K562 (cell line): ENCODE measurements at regions not wholly inside any gene's neighbourhood (a gene's known extent, or its start where the extent isn't known, plus 50 kb on each side); places are given as distances from the start of the nearest gene placed in this dataset.

Source experiments
- ATAC-seq: fragments of 200-7000 bp; cut with Tn5 transposase; 3 replicates; pipeline ENCODE4 v1.9.1; 2020; ENCODE audit warnings: moderate library complexity
- BruUV-seq: library from RNA; stranded (reverse); fragments of 400-500 nt; replicated peaks from 2 replicates; lab custom pipeline; 2021; lab: Mats Ljungman, UMichigan
- CTCF ChIA-PET: fragments of 300-600 bp; formaldehyde crosslinking; extraction: SDS; loops from one replicate; lab custom pipeline; 2021; ENCODE audit warnings: low intra/inter-chr PET ratio; lab: Yijun Ruan, JAX
- POLR2A ChIA-PET: fragments of 300-600, 350-650 bp; sonication (Branson Sonifier 250); formaldehyde crosslinking; extraction: SDS; loops from one replicate; lab custom pipeline; 2021; ENCODE audit warnings: antibody characterized with exemption, inconsistent platforms; lab: Yijun Ruan, JAX
- DNase-seq, 4 experiments: peaks; one replicate each; pipeline versions ENCODE4 v3.0.0 to v3.0.0-alpha.2; 2011 to 2018; ENCODE audit warnings: low spot score in 3 of 4, mixed read lengths in 3 of 4; ENCODE audit errors: extremely low read depth in 1 of 4
- FAIRE-seq: peaks from 2 replicates; lab custom pipeline; 2011; peaks lifted over from hg19 to GRCh38; lab: Jason Lieb, UNC
- H2AFZ ChIP-seq: 2 replicates; pipeline ENCODE4 v1.6.0; 2011; ENCODE audit warnings: low read depth, low read length, control low read depth, inconsistent platforms
- H3K27ac ChIP-seq: fragments of 200-600 bp; 3 replicates; pipeline ENCODE4 v1.8.0; 2011; ENCODE audit warnings: low read depth, mild to moderate bottlenecking, control low read depth, inconsistent platforms, low read length, moderate library complexity, mixed read lengths; ENCODE audit errors: extremely low read depth
- H3K27me3 ChIP-seq, 2 experiments: fragments of 300-600 bp in 1 of 2; 2 replicates in 1 of 2; 3 replicates in 1 of 2; pipeline versions ENCODE4 v1.6.0 to v1.8.0; 2011; ENCODE audit warnings: inconsistent platforms in 2 of 2, low read length in 2 of 2, mild to moderate bottlenecking in 1 of 2, mixed read lengths in 1 of 2, moderate library complexity in 1 of 2; ENCODE audit not compliant: control insufficient read depth in 2 of 2, insufficient read depth in 2 of 2
- H3K36me3 ChIP-seq: fragments of 300-600 bp; 3 replicates; pipeline ENCODE4 v1.8.0; 2011; ENCODE audit warnings: mild to moderate bottlenecking, low read length, inconsistent platforms; ENCODE audit not compliant: control insufficient read depth, insufficient read depth
- H3K4me1 ChIP-seq, 2 experiments: fragments of 200-600 bp in 1 of 2; replicated peaks in 1 of 2; 2 replicates in 1 of 2; 3 replicates in 1 of 2; pipeline versions ENCODE4 v1.5.1 to v1.8.0; 2011; ENCODE audit warnings: inconsistent platforms in 2 of 2, low read length in 2 of 2, mild to moderate bottlenecking in 1 of 2, mixed read lengths in 1 of 2, moderate library complexity in 1 of 2; ENCODE audit not compliant: control insufficient read depth in 2 of 2, insufficient read depth in 2 of 2
- H3K4me2 ChIP-seq: 2 replicates; pipeline ENCODE4 v1.6.1; 2011; ENCODE audit warnings: low read length, control low read depth, inconsistent platforms, mixed read lengths; ENCODE audit not compliant: insufficient read depth
- H3K4me3 ChIP-seq: fragments of 200-600 bp; sonication (generic), shearing (Covaris generic); 2 replicates; pipeline ENCODE4 v1.5.1; 2016; ENCODE audit warnings: control low read depth, inconsistent platforms
- H3K79me2 ChIP-seq: fragments of 200-600 bp; 3 replicates; pipeline ENCODE4 v1.8.0; 2011; ENCODE audit warnings: low read length, inconsistent platforms; ENCODE audit not compliant: control insufficient read depth, insufficient read depth
- H3K9ac ChIP-seq, 2 experiments: 2 replicates each; pipeline versions ENCODE4 v1.6.0 to v1.6.1; 2011; ENCODE audit warnings: low read depth in 2 of 2, low read length in 2 of 2, control low read depth in 1 of 2, inconsistent platforms in 1 of 2, mild to moderate bottlenecking in 1 of 2, mixed read lengths in 1 of 2; ENCODE audit not compliant: insufficient read depth in 1 of 2
- H3K9me1 ChIP-seq: one replicate; pipeline ENCODE4 v1.6.0; 2011; ENCODE audit warnings: inconsistent platforms, mild to moderate bottlenecking, low read length, moderate library complexity; ENCODE audit not compliant: control insufficient read depth, insufficient read depth
- H3K9me3 ChIP-seq: replicated peaks from 2 replicates; pipeline ENCODE4 v1.5.1; 2011; ENCODE audit warnings: low read depth, low read length, inconsistent platforms; ENCODE audit not compliant: control insufficient read depth, insufficient read depth
- H4K20me1 ChIP-seq: replicated peaks from 2 replicates; pipeline ENCODE4 v1.6.1; 2011; ENCODE audit warnings: low read length, inconsistent platforms, mixed read lengths; ENCODE audit not compliant: control insufficient read depth, insufficient read depth
- BACH1 ChIP-seq: fragments of 200-800 bp; sonication (Bioruptor generic); IDR thresholded peaks from 2 replicates; pipeline ENCODE4 v1.6.1; 2016; ENCODE audit warnings: missing genetic modification characterization, missing compliant biosample characterization
- CEBPZ ChIP-seq: fragments of 150-350 bp; IDR thresholded peaks from 2 replicates; pipeline ENCODE4 v1.6.1; 2014; ENCODE audit warnings: low read depth, mild to moderate bottlenecking, low read length, borderline replicate concordance
- CREBBP ChIP-seq: IDR thresholded peaks from one replicate; pipeline ENCODE4 v1.6.1; 2012; ENCODE audit warnings: low read depth, mild to moderate bottlenecking, control low read depth, inconsistent platforms, low read length
- ELK1 ChIP-seq: sonication (generic); formaldehyde crosslinking; IDR thresholded peaks from 2 replicates; pipeline ENCODE4 v1.8.1; 2022; ENCODE audit warnings: missing genetic modification reagents
- ESRRB ChIP-seq: fragments of 250-450 bp; sonication (Bioruptor Pico); IDR thresholded peaks from 2 replicates; pipeline ENCODE4 v1.5.0; 2020; ENCODE audit warnings: mild to moderate bottlenecking, moderate library complexity, borderline replicate concordance
- FIP1L1 ChIP-seq: fragments of 200-400 bp; formaldehyde crosslinking; IDR thresholded peaks from 2 replicates; pipeline ENCODE4 v1.6.1; 2018; ENCODE audit warnings: mild to moderate bottlenecking, low read depth, low read length; ENCODE audit not compliant: poor library complexity, severe bottlenecking
- FOXO4 ChIP-seq: fragments of 450-650 bp; formaldehyde crosslinking; IDR thresholded peaks from 2 replicates; pipeline ENCODE4 v1.4.0; 2020; ENCODE audit warnings: mild to moderate bottlenecking, moderate library complexity
- MBD2 ChIP-seq: sonication (generic); IDR thresholded peaks from 2 replicates; pipeline ENCODE4 v1.6.1; 2016; ENCODE audit warnings: low read depth, borderline replicate concordance
- MEIS2 ChIP-seq: fragments of 450-650 bp; IDR thresholded peaks from 2 replicates; pipeline ENCODE4 v1.6.1; 2014; ENCODE audit warnings: mild to moderate bottlenecking; ENCODE audit not compliant: partially characterized antibody
- NFIX ChIP-seq: fragments of 250-450 bp; sonication (Bioruptor Pico); IDR thresholded peaks from 2 replicates; pipeline ENCODE4 v1.4.0; 2020; ENCODE audit warnings: low read depth, mild to moderate bottlenecking, moderate library complexity
- POLR2AphosphoS5 ChIP-seq: IDR thresholded peaks from 2 replicates; pipeline ENCODE4 v1.6.1; 2011; ENCODE audit warnings: mild to moderate bottlenecking, low read depth, low read length, moderate library complexity; ENCODE audit not compliant: control insufficient read depth, insufficient read depth
- POLR2H ChIP-seq: IDR thresholded peaks from 2 replicates; pipeline ENCODE4 v1.6.1; 2016; ENCODE audit warnings: missing genetic modification characterization, low read depth, mild to moderate bottlenecking, control low read depth, missing compliant biosample characterization, moderate library complexity
- POLR3G ChIP-seq: IDR thresholded peaks from 2 replicates; pipeline ENCODE4 v1.6.1; 2011; ENCODE audit not compliant: insufficient read length, insufficient replicate concordance; ENCODE audit errors: extremely low read depth
- RCOR1 ChIP-seq, 2 experiments: IDR thresholded peaks; 2 replicates each; pipeline ENCODE4 v1.6.1; 2012; ENCODE audit warnings: low read depth in 2 of 2, low read length in 2 of 2, borderline replicate concordance in 1 of 2, improper control_type of control experiment in 1 of 2
- ZBTB7A ChIP-seq: IDR thresholded peaks from 2 replicates; pipeline ENCODE4 v1.6.1; 2011; ENCODE audit warnings: low read depth, mild to moderate bottlenecking, low read length, moderate library complexity, borderline replicate concordance; ENCODE audit not compliant: control insufficient read depth
- ZNF140 ChIP-seq: fragments of 250-450 bp; sonication (Bioruptor Pico); IDR thresholded peaks from 2 replicates; pipeline ENCODE4 v1.8.0; 2021; ENCODE audit warnings: moderate library complexity, mild to moderate bottlenecking, inconsistent platforms
- ZNF253 ChIP-seq: fragments of 250-450 bp; sonication (Bioruptor Pico); conservative IDR thresholded peaks from 2 replicates; pipeline ENCODE4 v1.6.1; 2021; ENCODE audit warnings: mild to moderate bottlenecking
- ZNF274 ChIP-seq: IDR thresholded peaks from 2 replicates; pipeline ENCODE4 v1.6.1; 2011; ENCODE audit warnings: low read depth, mild to moderate bottlenecking, low read length, moderate library complexity, borderline replicate concordance
- WGBS: fragments of 100-300 bp; shearing (Covaris generic); methylation state at CpG from one replicate; pipeline ENCODE4 v1.1.6; 2016; ENCODE audit warnings: low coverage, mixed read lengths; ENCODE audit not compliant: insufficient coverage; ENCODE audit errors: missing lambda C conversion rate; 5-methylcytosine and 5-hydroxymethylcytosine counted together
- in situ Hi-C: fragments of 300-500 bp; cut with MboI; formaldehyde crosslinking; loops from 4 replicates; pipeline ENCODE4 v1.15.0; 2018; ENCODE audit warnings: inconsistent platforms, mixed read lengths
- intact Hi-C: fragments of 100-400 bp; cut with micrococcal nuclease; formaldehyde crosslinking; loops from 2 replicates; pipeline ENCODE4 v1.14.2; 2022

DNA sequence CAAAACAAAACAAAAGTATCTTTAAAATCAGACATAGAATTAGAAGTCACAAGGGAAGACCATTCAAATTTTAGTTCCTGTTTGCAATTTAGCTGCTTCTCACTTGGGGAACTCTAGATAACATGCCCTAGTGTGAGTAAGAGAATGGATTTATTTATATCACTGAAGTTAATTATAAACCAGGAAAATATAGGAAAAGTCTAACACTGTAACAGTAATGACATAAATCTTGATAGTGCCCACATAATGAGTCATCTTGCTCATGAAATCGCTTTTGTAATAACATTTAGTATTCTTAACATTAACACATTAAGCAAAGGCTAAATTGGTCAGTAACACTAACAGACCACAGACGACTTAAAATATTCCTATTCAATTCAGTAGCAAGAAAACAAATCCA, 710.7 kb downstream of the STPG2 start:
- Histone ChIP-seq H3K79me2 (no peaks in the 10 kb centered on the region), H3K27me3 (no peaks in the 10 kb centered on the region), H3K36me3 (no peaks in the 10 kb centered on the region), H2AFZ (no peak overlapping the region), H3K4me2 (no peak overlapping the region), H3K9me3 (no peaks in the 10 kb centered on the region), H3K9me1 (no peaks in the 10 kb centered on the region), H4K20me1 (no peaks in the 10 kb centered on the region), H3K4me1 (no peaks in the 10 kb centered on the region), H3K9ac (no peak overlapping the region), H3K4me3 (no peak overlapping the region), H3K27ac (no peak overlapping the region)
- in situ Hi-C loops (no loop called here), intact Hi-C loops (no loop called here)
- ChIA-PET POLR2A (no interaction called here), CTCF (no interaction called here)
- no peak for FAIRE-seq
- no TSS peak for BruUV-seq
- ATAC-seq, result no peak
- TF ChIP-seq FIP1L1 (no peak), ZNF274 (no peak), CREBBP (no peak), ESRRB (CRISPR knock-in tag) (no peak), CEBPZ (no peak), FOXO4 (CRISPR knock-in tag) (no peak), BACH1 (tag) (no peak), NFIX (CRISPR knock-in tag) (no peak), ELK1 (CRISPR knock-in tag) (no peak), MEIS2 (no peak), ZBTB7A (no peak), ZNF140 (CRISPR knock-in tag) (no peak), MBD2 (no peak), ZNF253 (CRISPR knock-in tag) (no peak), RCOR1 (IDR thresholded peaks at IDR 0.05; ENCODE audit: borderline replicate concordance in 1 of 2, low read depth in 2 of 2, low read length in 2 of 2) (no peak), POLR2H (no peak), POLR2AphosphoS5 (no peak), POLR3G (no peak)
- DNase-seq, result no peak
- WGBS, result 0% methylated on average over 2 of the region's 2 CpGs
